IgD-negative memory B cell (primary cell): ENCODE measurements at regions not wholly inside any gene's neighbourhood (a gene's known extent, or its start where the extent isn't known, plus 50 kb on each side); places are given as distances from the start of the nearest gene placed in this dataset.

ENCODE experiments used
- H3K27ac Mint-ChIP-seq, 3 donors: one replicate each; pipeline ENCODE4 v1.8.0; 2020 to 2022; ENCODE audit warnings: mild to moderate bottlenecking in 3 of 3, mixed read lengths in 3 of 3, moderate library complexity in 1 of 3
- H3K27me3 Mint-ChIP-seq: one replicate; pipeline ENCODE4 v1.8.0; 2021; ENCODE audit warnings: mixed read lengths
- H3K36me3 Mint-ChIP-seq: one replicate; pipeline ENCODE4 v1.8.0; 2020; ENCODE audit warnings: mild to moderate bottlenecking, mixed read lengths
- H3K4me1 Mint-ChIP-seq, 3 donors: one replicate each; pipeline ENCODE4 v1.8.0; 2020 to 2022; ENCODE audit warnings: mixed read lengths in 3 of 3, mild to moderate bottlenecking in 1 of 3
- H3K4me3 Mint-ChIP-seq, 4 donors: one replicate each; pipeline ENCODE4 v1.8.0; 2020 to 2022; ENCODE audit warnings: mild to moderate bottlenecking in 4 of 4, mixed read lengths in 4 of 4, moderate library complexity in 3 of 4
- H3K9me3 Mint-ChIP-seq, 3 donors: one replicate each; pipeline ENCODE4 v1.8.0; 2020 to 2021; ENCODE audit warnings: mixed read lengths in 3 of 3, mild to moderate bottlenecking in 1 of 3

DNA sequence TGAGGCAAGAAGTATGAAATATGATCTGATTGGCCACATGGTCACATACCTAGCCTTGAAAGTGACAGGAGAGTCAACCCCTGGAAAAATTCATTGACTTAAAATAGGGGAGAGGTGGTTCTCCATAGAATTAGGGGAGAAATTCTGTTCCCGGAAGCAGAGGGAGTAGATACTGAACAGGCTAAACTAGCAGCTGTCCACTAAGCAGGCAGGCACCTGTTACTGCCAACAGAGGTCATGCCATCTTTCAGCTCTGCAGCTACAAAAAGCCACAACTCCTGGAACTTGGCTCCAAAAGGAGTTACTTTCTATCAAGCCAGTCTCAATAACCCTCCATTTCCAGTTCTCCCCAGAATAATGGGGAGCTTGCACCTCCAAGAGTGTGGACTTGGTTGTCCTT is 352.5 kb downstream of the MAFB start:
- peaks cover 7% of the 10 kb centered on the region for H3K27me3 Mint-ChIP-seq
- H3K9me3 Mint-ChIP-seq = peaks cover 0 to 4% (median 0%) of the 10 kb centered on the region in 3 donors
- no peak overlapping the region for H3K4me3 Mint-ChIP-seq
- H3K36me3 Mint-ChIP-seq = no peaks in the 10 kb centered on the region
- no peak overlapping the region for H3K27ac Mint-ChIP-seq
- no peaks in the 10 kb centered on the region for H3K4me1 Mint-ChIP-seq

DNA sequence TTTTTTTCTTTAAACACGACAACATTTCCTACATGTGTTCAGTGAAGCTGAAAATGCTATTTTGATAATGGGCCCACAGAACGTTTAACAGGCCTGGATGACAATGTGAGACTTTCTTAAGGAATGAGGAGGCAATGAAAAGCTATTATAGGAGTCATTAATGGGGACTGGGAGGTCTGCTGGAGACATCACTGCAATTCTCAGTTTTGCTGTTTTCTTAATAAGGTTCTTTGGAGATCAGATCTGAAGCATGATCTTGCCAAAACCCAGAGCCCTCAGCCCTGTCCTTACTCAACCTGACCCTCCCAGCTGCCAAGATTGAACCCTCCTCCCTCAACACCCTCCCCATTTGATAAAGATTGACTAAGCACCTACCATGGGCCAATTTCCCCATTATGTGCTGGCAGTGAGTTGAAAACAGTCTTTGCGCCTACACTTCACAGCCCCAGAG is 353.1 kb downstream of the MAFB start:
- Mint-ChIP-seq H3K4me3 (no peak overlapping the region), H3K27ac (no peak overlapping the region), H3K9me3 (peaks cover 0 to 4% (median 0%) of the 10 kb centered on the region in 3 donors), H3K4me1 (no peaks in the 10 kb centered on the region), H3K27me3 (peaks cover 7% of the 10 kb centered on the region), H3K36me3 (no peaks in the 10 kb centered on the region)

DNA sequence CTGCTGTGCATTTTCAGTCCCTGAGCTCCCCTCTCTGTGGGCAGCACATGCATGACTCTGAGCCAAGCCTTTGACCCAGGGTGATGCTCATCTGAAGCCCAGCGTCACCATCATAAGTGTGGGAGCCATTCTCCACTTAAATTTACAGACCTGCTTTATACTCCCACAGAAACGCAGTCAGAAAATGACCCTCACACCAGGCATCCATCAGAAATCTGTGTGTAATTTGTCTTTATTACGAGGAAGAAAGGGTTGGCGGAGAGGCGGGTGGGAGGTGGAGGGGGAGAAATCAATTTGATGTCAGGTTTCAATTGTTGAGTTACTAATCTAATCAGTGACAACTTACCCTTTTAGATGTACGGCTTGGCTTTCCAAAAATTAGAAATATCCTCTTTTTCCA is 353.6 kb downstream of the MAFB start:
- no peaks in the 10 kb centered on the region for H3K4me1 Mint-ChIP-seq
- H3K4me3 Mint-ChIP-seq = no peak overlapping the region
- peaks cover 0 to 4% (median 0%) of the 10 kb centered on the region in 3 donors for H3K9me3 Mint-ChIP-seq
- no peaks in the 10 kb centered on the region for H3K36me3 Mint-ChIP-seq
- peaks cover 7% of the 10 kb centered on the region for H3K27me3 Mint-ChIP-seq
- no peak overlapping the region for H3K27ac Mint-ChIP-seq

DNA sequence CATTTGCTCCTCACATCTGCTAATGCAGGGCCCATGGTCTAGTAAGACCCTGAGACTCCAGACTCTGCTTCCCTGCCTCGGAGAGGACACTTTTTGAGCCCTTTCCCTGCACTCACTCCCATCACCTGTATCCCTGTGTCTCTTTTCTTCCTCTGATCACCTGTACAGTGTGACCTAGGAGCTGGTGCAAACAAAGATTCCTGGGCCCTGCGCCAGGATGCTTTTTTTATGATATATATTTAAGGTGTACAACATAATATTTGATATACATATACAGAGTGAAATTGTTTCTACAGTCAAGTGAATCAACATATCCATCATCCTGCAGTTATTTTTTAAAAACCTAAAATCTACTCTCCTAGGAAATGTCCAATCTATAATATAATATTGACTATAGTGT is 355.4 kb downstream of the MAFB start:
- H3K27ac Mint-ChIP-seq = no peak overlapping the region
- peaks cover 0 to 4% (median 0%) of the 10 kb centered on the region in 3 donors for H3K9me3 Mint-ChIP-seq
- H3K4me3 Mint-ChIP-seq = no peak overlapping the region
- H3K36me3 Mint-ChIP-seq = no peaks in the 10 kb centered on the region
- H3K4me1 Mint-ChIP-seq = no peaks in the 10 kb centered on the region
- H3K27me3 Mint-ChIP-seq = peaks cover 9% of the 10 kb centered on the region

DNA sequence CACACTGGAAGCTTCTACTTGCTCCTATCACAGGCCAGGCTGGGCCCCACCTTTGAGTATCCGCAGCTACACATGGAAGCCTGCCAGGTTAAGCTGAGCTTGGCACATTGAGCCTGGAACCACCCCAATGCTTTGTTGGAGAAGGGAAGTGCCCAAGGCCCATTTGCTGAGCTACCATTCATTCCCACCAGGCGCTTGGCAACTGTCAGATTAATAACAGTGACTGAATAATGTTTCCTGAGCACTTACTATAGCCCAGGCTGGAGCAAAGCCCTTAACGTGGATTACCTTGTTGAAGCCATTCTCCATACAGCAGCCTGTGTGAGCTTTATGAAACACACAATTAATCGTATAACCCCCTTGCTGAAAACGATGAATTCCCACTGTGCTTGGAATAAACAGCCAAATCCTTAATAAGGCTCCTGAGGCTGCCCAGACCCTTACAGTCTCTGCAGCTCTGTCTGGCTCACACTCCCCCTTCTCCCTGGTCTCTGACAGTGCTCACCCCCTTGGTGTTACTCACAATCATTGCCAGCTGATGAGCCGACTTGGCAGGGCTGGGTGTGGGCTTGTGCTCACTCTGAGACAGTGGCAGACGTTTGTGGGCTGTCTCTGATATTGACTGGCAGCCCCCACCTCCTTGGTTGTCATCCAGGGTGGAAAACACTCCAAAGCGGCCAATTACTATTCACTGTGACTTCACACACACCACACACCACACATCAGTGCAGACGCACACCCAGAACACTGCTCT is 357.1 kb downstream of the MAFB start:
- Mint-ChIP-seq H3K27ac (no peak overlapping the region), H3K4me3 (no peak overlapping the region), H3K4me1 (no peaks in the 10 kb centered on the region), H3K27me3 (peaks cover 8% of the 10 kb centered on the region), H3K9me3 (peaks cover 0 to 4% (median 0%) of the 10 kb centered on the region in 3 donors), H3K36me3 (no peaks in the 10 kb centered on the region)

DNA sequence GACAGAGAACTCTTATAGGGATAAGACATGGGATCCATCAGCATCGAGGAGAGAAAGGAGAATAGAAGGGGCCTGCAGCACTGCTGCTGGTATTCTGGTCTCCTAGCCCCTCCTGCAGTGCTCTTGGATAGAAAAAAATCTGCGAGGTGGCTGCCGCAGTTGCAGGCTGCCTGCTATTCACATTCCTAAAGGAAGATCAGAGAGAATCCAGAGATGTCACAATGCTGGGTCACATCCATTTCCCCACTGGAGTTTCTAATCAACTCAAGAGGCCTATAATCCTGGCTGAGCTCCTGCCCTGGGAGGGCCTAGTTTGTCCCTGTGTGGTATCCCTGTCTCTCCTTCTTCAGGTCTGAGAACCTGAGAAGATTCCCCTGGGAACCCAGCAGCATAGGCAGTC is 357.8 kb downstream of the MAFB start:
- no peaks in the 10 kb centered on the region for H3K4me1 Mint-ChIP-seq
- no peaks in the 10 kb centered on the region for H3K36me3 Mint-ChIP-seq
- peaks cover 8% of the 10 kb centered on the region for H3K27me3 Mint-ChIP-seq
- H3K9me3 Mint-ChIP-seq = peaks cover 0 to 4% (median 0%) of the 10 kb centered on the region in 3 donors
- no peak overlapping the region for H3K4me3 Mint-ChIP-seq
- H3K27ac Mint-ChIP-seq = no peak overlapping the region

DNA sequence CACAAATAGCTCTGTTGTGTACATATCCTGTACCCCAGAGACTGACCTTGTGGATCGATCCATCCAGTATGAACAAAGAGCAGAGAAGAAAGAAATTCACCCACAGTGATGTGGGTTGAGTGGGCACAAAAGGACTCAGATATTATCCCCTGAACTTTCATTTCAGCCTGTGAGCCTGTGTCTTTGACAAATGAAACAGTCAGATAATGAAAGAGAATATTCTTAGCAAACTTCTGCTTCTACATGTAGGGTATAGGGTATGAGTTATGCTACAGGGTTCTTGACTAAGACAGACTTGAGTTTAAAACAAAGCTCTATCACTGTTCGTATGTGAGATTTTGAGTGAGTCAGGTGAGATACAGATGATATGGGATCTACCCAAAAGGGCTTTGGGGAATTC is 359.7 kb downstream of the MAFB start:
- Mint-ChIP-seq H3K9me3 (peaks cover 0 to 2% (median 0%) of the 10 kb centered on the region in 3 donors), H3K27ac (no peak overlapping the region), H3K36me3 (no peaks in the 10 kb centered on the region), H3K4me1 (no peaks in the 10 kb centered on the region), H3K4me3 (no peak overlapping the region), H3K27me3 (peaks cover 5% of the 10 kb centered on the region)

DNA sequence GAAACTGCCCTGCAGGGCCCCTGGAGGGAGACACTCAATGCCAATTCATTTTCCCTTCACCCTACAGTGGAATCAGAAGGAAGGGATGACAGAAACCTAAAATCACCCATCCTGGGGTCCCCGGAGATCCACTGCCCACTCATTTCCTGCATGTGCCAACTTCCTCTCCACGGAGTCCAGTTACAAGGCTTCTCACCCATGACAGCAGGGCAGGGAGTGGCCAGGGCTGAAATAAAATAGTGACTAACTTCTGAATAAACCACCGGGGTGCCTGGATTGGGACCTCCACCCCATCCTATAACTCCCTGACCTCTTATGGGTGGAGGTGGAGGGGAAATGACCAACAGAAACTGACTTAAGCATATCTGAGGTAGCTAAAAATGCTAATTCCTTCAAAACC is 362.3 kb downstream of the MAFB start:
- Mint-ChIP-seq H3K4me1 (no peaks in the 10 kb centered on the region), H3K27me3 (peaks cover 5% of the 10 kb centered on the region)

DNA sequence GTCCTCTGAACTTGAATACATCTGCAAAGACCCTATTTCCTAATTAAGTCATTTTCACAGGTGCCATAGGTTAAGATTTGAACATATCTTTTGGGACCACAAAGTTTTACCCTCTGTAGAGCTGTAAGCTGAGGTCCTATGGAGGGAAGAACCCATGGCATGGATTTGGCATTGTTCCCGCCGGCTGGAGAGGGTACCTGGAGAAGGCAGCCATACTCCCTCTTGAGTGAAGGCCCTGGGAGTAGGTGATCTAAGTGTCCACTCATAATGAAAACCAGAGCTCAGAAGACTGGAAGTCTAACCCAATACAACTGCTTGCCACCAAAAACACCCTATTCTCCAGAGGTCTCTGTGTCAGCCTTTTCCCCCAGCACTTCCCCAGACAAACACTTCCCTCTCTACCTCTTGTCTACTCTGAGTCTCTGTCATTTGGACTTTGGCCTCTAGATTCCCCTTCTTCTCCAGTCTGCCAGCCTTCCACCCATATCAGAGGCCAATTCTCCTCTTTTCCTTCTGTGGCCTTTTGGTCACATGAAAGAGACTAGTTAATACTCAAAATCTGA is 363.9 kb downstream of the MAFB start:
- no peaks in the 10 kb centered on the region for H3K4me1 Mint-ChIP-seq
- peaks cover 5% of the 10 kb centered on the region for H3K27me3 Mint-ChIP-seq
- no peak overlapping the region for H3K27ac Mint-ChIP-seq
- no peaks in the 10 kb centered on the region for H3K36me3 Mint-ChIP-seq
- H3K9me3 Mint-ChIP-seq = no peaks in the 10 kb centered on the region
- no peak overlapping the region for H3K4me3 Mint-ChIP-seq

More for the DNA sequence above, 362.3 kb downstream of the MAFB start:
- H3K36me3 Mint-ChIP-seq = no peaks in the 10 kb centered on the region
- no peak overlapping the region for H3K4me3 Mint-ChIP-seq
- no peak overlapping the region for H3K27ac Mint-ChIP-seq
- H3K9me3 Mint-ChIP-seq = no peaks in the 10 kb centered on the region

DNA sequence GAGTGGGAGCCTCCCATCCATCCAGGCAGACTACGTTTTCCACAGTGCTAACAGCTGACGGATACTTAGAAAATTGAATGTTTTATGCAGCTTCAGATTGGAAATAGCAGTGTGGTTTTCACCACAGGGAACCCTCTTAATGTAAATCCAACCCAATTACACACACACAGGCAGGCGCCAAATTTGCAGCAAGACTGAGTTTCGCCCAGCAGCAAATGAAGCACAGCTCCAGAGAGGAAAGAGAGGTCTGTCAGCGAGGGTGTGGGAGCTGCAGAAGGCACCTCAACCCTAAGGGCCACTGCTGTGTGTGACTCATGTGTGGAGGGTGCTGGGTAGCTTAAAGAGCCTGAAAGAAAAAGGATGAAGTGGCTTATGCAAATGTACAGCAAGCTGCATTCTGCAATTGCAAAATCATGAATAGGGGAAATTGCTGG is 365.7 kb downstream of the MAFB start:
- Mint-ChIP-seq H3K27me3 (no peaks in the 10 kb centered on the region), H3K4me3 (no peak overlapping the region), H3K4me1 (no peaks in the 10 kb centered on the region), H3K36me3 (no peaks in the 10 kb centered on the region), H3K27ac (no peak overlapping the region), H3K9me3 (no peaks in the 10 kb centered on the region)

DNA sequence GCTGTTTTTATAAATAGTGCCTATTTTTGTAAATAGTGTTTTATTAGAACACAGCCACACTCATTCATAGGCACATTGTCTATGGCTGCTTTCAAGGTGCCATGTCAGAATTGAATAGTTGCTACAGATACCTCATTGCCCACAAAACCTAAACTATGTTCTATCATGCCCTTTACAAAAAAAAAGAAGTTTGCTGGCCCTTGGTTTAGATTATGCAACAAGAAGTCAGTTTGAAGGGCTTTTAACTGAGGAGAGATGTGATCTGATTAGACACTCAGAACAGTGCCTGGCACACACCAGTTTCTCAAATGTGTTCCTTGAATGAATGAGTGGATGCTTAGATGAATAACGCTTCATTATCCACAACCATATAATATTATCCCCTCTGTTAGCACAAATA is 366.1 kb downstream of the MAFB start:
- H3K36me3 Mint-ChIP-seq = no peaks in the 10 kb centered on the region
- H3K27ac Mint-ChIP-seq = no peak overlapping the region
- H3K4me3 Mint-ChIP-seq = no peak overlapping the region
- H3K27me3 Mint-ChIP-seq = no peaks in the 10 kb centered on the region
- no peaks in the 10 kb centered on the region for H3K9me3 Mint-ChIP-seq
- H3K4me1 Mint-ChIP-seq = no peaks in the 10 kb centered on the region

DNA sequence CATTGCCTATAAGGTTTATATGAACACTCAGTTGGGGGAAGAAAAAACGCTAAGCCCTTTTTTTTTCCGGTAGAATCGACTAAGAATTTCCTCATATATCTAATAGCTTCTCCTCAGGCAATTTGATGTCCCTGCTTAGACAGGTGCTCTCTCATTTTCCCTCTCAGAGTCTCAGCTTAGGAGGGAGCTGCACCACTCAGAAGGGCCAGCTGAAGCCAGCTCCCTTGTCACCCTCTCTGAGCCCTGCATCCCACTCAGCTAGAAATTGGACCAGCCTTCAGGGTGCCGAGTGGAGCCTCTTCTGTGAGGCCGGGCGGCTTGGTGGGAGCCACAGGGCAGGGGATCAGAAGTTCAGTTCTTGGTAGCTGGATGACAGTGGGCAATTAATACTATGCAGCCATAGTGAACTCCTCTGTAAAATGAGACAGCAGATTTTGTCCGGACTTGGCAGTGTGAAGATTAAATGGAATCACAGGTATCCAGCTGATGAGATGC is 368.5 kb downstream of the MAFB start:
- Mint-ChIP-seq H3K4me1 (no peaks in the 10 kb centered on the region), H3K36me3 (no peaks in the 10 kb centered on the region), H3K27me3 (no peaks in the 10 kb centered on the region), H3K27ac (no peak overlapping the region), H3K4me3 (no peak overlapping the region), H3K9me3 (no peaks in the 10 kb centered on the region)

DNA sequence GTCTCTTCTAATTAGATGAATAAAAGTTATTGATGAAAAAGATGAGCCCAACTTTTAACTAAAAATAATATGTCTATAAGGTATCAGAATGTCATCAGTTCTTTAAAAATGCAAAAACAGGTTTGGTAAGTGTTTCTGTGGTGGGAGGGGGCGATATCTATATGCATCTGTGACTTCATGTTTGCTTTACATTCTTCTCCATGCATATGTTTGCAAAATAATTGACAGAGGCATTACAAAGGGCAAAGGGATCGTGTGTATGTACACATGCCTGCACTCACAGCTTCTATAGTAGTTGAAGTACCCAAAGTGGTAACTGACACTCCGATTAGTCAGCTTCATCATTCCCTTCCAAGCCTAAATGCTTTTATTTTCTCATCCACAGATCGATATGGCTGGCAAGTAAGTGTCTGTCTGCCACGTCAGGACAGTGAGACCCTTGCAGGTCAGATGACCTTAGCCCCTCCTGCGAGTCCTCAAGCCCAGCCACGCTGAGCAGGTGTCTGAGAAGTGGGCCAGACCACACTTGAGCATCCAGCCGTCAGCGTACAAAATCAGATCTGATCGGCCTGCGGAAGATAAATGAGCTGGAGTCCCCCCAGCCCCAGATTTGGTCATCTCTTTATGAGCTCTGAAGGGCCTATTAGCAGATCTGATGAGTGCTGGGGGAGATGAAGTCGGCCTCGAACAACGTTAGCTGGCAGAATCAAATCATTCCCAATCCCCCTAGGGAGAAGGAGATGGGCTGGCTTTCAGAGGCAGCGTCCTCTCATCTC is 369.1 kb downstream of the MAFB start:
- Mint-ChIP-seq H3K36me3 (no peaks in the 10 kb centered on the region), H3K9me3 (no peaks in the 10 kb centered on the region), H3K4me3 (no peak overlapping the region), H3K4me1 (no peaks in the 10 kb centered on the region), H3K27ac (no peak overlapping the region), H3K27me3 (no peaks in the 10 kb centered on the region)

DNA sequence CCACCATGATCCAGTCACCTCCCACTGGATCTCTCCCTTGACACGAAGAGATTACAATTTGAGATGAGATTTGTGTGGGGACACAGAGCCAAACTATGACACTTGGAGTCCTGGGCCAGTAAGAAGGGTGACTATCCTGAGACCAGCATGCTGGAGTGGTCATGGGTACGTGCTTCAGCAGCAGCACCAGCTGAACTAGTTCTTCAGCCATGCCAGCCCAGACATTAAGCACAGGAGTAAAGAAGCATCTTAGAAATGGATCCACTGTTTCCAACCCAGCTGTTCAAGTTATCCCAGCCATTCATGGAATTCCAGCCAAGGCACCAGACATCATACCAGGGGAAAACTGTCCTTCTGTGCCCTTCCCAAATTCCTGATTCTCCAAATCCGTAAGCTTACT is 370.0 kb downstream of the MAFB start:
- no peaks in the 10 kb centered on the region for H3K9me3 Mint-ChIP-seq
- H3K36me3 Mint-ChIP-seq = no peaks in the 10 kb centered on the region
- H3K4me3 Mint-ChIP-seq = no peak overlapping the region
- no peaks in the 10 kb centered on the region for H3K27me3 Mint-ChIP-seq
- no peaks in the 10 kb centered on the region for H3K4me1 Mint-ChIP-seq
- no peak overlapping the region for H3K27ac Mint-ChIP-seq

DNA sequence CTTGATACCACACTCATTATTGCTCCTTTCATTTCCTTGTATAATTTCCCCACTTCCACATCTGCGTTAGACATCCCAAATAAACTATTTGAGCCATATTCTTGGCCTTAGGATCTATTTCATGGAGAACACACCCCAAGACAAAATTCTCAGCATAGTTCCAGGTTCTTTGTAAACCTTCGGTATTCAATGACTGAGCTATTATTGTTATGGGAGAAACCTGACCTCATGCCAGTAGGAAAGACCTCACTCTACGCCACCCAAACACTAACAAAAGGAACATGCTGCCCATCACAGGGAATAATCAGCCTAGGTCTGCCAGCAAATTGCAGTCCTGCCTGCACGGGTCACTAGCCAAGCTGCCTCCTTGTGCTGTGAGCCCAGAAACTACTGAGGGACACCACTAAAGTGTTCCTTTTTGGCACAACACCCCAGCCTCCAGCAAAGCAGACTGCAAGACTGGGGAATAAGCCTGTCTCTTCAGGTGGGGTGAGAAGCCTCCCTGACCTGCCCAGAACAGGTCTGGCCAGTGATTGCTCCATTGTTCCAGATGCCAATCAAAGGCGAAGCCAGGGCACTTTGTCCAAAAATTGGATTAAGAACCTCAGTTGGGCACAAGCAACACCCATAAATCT is 371.8 kb downstream of the MAFB start:
- Mint-ChIP-seq H3K27me3 (no peaks in the 10 kb centered on the region), H3K9me3 (no peaks in the 10 kb centered on the region), H3K36me3 (no peaks in the 10 kb centered on the region), H3K4me1 (no peaks in the 10 kb centered on the region), H3K27ac (no peak overlapping the region), H3K4me3 (no peak overlapping the region)
